NB4 (cell line): ENCODE measurements at regions not wholly inside any gene's neighbourhood (a gene's known extent, or its start where the extent isn't known, plus 50 kb on each side); places are given as distances from the start of the nearest gene placed in this dataset.
"Not testable (repeated sequence)": the region's sequence is repeated elsewhere in the genome, so short reads cannot be mapped to it uniquely, and the experiment has no call there.

Experiments
- MYC ChIP-seq: IDR thresholded peaks from 2 replicates; pipeline ENCODE4 v1.6.1; 2011; ENCODE audit warnings: low read depth, low read length
- TF ChIP-seq, protein P1 (sequence below): IDR thresholded peaks from one replicate; pipeline ENCODE4 v1.5.1; 2012; ENCODE audit warnings: low read depth, low read length

DNA sequence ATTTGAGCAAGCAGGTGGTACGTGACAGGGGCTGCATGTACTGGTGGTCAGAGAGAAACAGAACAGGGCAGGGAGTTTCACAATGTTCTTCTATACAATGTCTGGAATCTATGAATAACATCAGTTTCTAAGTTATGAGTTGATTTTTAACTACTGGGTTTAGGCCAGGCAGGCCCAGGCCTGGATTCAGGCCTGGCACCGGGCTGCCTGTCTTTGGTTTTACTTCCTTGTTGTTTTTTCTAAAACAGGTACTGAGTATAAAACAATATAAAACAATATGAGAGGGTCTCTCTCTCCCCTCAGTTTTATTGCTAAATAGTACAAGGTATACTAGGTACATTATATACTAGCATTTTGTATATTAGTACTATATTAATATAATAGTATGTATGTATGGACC, 742.7 kb upstream of the FAT3 start:
- TF ChIP-seq, protein P1, sequence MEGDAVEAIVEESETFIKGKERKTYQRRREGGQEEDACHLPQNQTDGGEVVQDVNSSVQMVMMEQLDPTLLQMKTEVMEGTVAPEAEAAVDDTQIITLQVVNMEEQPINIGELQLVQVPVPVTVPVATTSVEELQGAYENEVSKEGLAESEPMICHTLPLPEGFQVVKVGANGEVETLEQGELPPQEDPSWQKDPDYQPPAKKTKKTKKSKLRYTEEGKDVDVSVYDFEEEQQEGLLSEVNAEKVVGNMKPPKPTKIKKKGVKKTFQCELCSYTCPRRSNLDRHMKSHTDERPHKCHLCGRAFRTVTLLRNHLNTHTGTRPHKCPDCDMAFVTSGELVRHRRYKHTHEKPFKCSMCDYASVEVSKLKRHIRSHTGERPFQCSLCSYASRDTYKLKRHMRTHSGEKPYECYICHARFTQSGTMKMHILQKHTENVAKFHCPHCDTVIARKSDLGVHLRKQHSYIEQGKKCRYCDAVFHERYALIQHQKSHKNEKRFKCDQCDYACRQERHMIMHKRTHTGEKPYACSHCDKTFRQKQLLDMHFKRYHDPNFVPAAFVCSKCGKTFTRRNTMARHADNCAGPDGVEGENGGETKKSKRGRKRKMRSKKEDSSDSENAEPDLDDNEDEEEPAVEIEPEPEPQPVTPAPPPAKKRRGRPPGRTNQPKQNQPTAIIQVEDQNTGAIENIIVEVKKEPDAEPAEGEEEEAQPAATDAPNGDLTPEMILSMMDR, result not testable (repeated sequence)
- TF ChIP-seq MYC, result not testable (repeated sequence)
